Tibial artery (tissue), 4 donors: ENCODE measurements at regions not wholly inside any gene's neighbourhood (a gene's known extent, or its start where the extent isn't known, plus 50 kb on each side); places are given as distances from the start of the nearest gene placed in this dataset.

Experiments used
- DNase-seq, 2 donors: peaks; one replicate each; pipeline ENCODE4 v3.0.0-alpha.2; 2019
- H3K27ac ChIP-seq, 2 donors: fragments of 200-600 bp; sonication (generic) in 1 of 2; 1 replicate in 1 of 2; 2 replicates in 1 of 2; pipeline ENCODE4 v1.5.1; 2018 to 2019; ENCODE audit warnings: mild to moderate bottlenecking in 1 of 2
- H3K27me3 ChIP-seq, 2 donors: fragments of 200-600 bp; sonication (generic) in 1 of 2; one replicate each; pipeline versions ENCODE4 v1.5.1 to v1.6.0; 2016 to 2019
- H3K36me3 ChIP-seq, 3 donors: fragments of 200-600 bp; sonication (generic) in 2 of 3; one replicate each; pipeline ENCODE4 v1.5.1; 2016 to 2019; ENCODE audit warnings: mild to moderate bottlenecking in 2 of 3
- H3K4me1 ChIP-seq, 4 donors: fragments of 200-600 bp; sonication (generic) in 2 of 4; 1 replicate in 3 of 4; 2 replicates in 1 of 4; pipeline ENCODE4 v1.5.1; 2016 to 2019
- H3K4me3 ChIP-seq, 2 donors: fragments of 200-600 bp; sonication (generic) in 1 of 2; 1 replicate in 1 of 2; 2 replicates in 1 of 2; pipeline ENCODE4 v1.5.1; 2018 to 2019; ENCODE audit warnings: mild to moderate bottlenecking in 2 of 2
- H3K9me3 ChIP-seq, 3 donors: fragments of 200-600 bp; sonication (generic) in 1 of 3; one replicate each; pipeline ENCODE4 v1.5.1; 2016 to 2019
- CTCF ChIP-seq, 2 experiments: fragments of 200-600 bp in 1 of 2; fragments of 450-650 bp in 1 of 2; IDR thresholded peaks; one replicate each; pipeline ENCODE4 v1.5.1; 2017 to 2019; ENCODE audit warnings: antibody characterized with exemption in 2 of 2, mild to moderate bottlenecking in 1 of 2, moderate library complexity in 1 of 2
- intact Hi-C: fragments of 100-400 bp; cut with DNase I; formaldehyde crosslinking; loops from one replicate; pipeline ENCODE4 v1.15.0; 2023; ENCODE audit warnings: low total_unique reads

- intact Hi-C loops = no loop called here
- Histone ChIP-seq H3K4me3 (no peak overlapping the region), H3K4me1 (peaks cover 0 to 57% (median 37%) of the 10 kb centered on the region in 4 donors), H3K36me3 (no peaks in the 10 kb centered on the region), H3K27me3 (no peaks in the 10 kb centered on the region), H3K27ac (peak overlapping the region in 1 of 2 donors; percentile 61), H3K9me3 (no peaks in the 10 kb centered on the region)
- no peak for TF ChIP-seq CTCF (IDR thresholded peaks at IDR 0.05)
- no peak for DNase-seq
Observed at GRCh38 chr3:43871627-43872245, 181.0 kb downstream of the ABHD5 start.

GRCh38 chr3:43872301-43872700 lies 181.6 kb downstream of the ABHD5 start:
- no peak for TF ChIP-seq CTCF (IDR thresholded peaks at IDR 0.05)
- H3K27ac ChIP-seq = peak overlapping the region in 1 of 2 donors; percentile 61
- DNase-seq = no peak

GRCh38 chr3:43872901-43873300 lies 182.2 kb downstream of the ABHD5 start:
- no peak for DNase-seq
- intact Hi-C loops = no loop called here
- Histone ChIP-seq H3K4me3 (no peak overlapping the region), H3K4me1 (peaks cover 0 to 45% (median 33%) of the 10 kb centered on the region in 4 donors), H3K27ac (no peak overlapping the region), H3K27me3 (no peaks in the 10 kb centered on the region), H3K9me3 (no peaks in the 10 kb centered on the region), H3K36me3 (no peaks in the 10 kb centered on the region)
- no peak for TF ChIP-seq CTCF (IDR thresholded peaks at IDR 0.05)

More at GRCh38 chr3:43872301-43872700, 181.6 kb downstream of the ABHD5 start:
- no peaks in the 10 kb centered on the region for H3K36me3 ChIP-seq
- H3K27me3 ChIP-seq = no peaks in the 10 kb centered on the region
- no peak overlapping the region for H3K4me3 ChIP-seq
- H3K9me3 ChIP-seq = no peaks in the 10 kb centered on the region
- intact Hi-C loops = no loop called here
- H3K4me1 ChIP-seq = peaks cover 0 to 51% (median 34%) of the 10 kb centered on the region in 4 donors

- Histone ChIP-seq H3K9me3 (no peaks in the 10 kb centered on the region), H3K27me3 (no peaks in the 10 kb centered on the region), H3K4me1 (peaks cover 0 to 43% (median 33%) of the 10 kb centered on the region in 4 donors), H3K4me3 (no peak overlapping the region), H3K36me3 (no peaks in the 10 kb centered on the region), H3K27ac (no peak overlapping the region)
- no peak for DNase-seq
- intact Hi-C loops = no loop called here
- TF ChIP-seq CTCF (IDR thresholded peaks at IDR 0.05) = no peak
Observed at GRCh38 chr3:43873723-43874122, 183.0 kb downstream of the ABHD5 start.

- Histone ChIP-seq H3K9me3 (no peaks in the 10 kb centered on the region), H3K27me3 (no peaks in the 10 kb centered on the region), H3K4me3 (no peak overlapping the region), H3K4me1 (peaks cover 0 to 40% (median 33%) of the 10 kb centered on the region in 4 donors), H3K27ac (no peak overlapping the region), H3K36me3 (no peaks in the 10 kb centered on the region)
- intact Hi-C loops = no loop called here
- no peak for TF ChIP-seq CTCF (IDR thresholded peaks at IDR 0.05)
- DNase-seq = no peak
Observed at GRCh38 chr3:43874290-43874689, 183.6 kb downstream of the ABHD5 start.
